ENCODE measurements at regions not wholly inside any gene's neighbourhood (a gene's known extent, or its start where the extent isn't known, plus 50 kb on each side); places are given as distances from the start of the nearest gene placed in this dataset.
"Not testable (repeated sequence)": the region's sequence is repeated elsewhere in the genome, so short reads cannot be mapped to it uniquely, and the experiment has no call there.

DNA sequence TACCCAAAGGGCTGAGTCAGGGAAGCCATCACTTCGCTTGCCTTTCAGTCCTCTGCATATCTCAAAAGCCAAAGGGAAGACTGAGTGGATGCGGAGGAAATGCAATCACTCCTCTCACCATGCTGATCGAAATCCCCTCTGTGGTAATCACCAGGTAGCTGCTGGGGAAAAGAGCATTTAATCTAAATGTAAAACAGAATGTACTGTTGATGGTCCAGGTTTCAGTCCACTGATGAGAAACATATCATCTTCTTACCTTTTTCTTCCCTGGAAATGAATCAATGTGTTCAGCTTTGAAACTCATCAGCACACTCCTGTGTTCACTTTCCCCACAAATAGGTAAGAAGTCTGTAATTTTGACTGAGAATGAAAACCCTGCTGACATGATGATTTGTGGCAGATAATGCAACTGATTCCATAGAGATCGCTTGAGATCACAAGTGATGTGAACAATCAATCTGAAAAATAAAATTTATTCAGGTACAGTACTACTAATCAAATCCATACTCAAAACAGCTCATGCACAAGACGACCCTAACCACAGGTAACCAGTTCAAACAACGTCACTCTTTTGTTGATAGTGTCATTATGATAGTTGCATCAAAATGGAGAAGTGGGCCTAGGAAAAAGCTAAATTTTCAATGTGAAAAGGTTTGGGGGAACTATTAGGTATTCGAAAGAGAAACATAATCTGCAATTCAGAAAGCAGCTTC, 454.0 kb upstream of the RGMB start:
- CTCF ChIA-PET: no interaction called here
- POLR2A ChIA-PET: no interaction called here

GRCh38 chr5:98320343-98320742, 453.1 kb upstream of the RGMB start:
- ChIA-PET POLR2A (no interaction called here), CTCF (no interaction called here)

DNA sequence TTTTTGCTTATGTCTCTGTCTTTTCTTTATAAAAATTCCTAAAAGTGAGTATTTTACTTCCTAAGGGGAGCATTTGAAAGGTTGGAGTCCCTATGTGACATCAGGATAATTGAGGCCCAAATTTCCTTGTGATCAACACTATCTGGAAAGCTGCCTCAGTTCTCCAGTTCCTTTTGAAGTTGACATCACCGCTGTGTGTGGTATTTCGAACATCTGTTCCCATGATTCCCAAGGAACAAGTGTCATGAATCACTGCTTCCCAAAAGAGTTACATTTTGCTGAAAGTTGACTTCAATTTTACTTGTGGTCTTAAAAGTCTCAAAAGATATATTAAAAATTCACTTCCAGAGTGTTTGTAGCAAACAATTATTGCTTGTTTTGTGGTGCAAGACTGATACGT, 452.1 kb upstream of the RGMB start:
- ChIA-PET CTCF (no interaction called here), POLR2A (no interaction called here)

DNA sequence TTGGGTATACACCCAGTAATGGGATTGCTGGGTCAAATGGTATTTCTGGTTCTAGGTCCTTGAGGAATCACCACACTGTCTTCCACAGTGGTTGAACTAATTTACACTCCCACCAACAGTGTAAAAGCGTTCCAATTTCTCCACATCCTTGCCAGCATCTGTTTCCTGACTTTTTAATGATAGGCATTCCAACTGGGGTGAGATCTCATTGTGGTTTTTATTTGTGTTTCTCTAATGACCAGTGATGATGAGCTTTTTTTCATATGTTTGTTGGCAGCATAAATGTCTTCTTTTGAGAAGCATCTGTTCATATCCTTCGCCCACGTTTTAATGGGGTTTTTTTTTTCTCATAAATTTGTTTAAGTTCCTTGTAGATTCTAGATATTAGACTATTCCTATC, 448.3 kb upstream of the RGMB start:
- CTCF ChIA-PET, POLR2A ChIA-PET: not testable (repeated sequence)

DNA sequence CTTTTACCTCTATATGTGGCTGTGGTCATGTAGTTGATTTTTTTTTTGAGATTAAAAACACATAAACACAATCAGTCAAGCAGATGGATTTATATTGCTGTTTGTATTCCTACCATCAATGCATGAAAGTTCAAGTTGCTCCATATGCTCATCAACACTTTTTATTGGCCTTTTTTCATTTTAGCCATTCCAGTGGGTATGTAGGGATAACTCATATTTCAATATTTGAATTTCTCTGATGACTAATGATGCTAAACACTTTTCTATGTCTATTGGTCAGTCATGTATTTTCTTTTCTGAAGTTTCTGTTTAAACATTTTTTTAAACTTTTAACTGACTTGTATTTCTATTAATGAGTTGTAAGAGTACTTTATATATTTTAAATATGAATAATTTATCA, 445.4 kb upstream of the RGMB start:
- CTCF ChIA-PET: no interaction called here

DNA sequence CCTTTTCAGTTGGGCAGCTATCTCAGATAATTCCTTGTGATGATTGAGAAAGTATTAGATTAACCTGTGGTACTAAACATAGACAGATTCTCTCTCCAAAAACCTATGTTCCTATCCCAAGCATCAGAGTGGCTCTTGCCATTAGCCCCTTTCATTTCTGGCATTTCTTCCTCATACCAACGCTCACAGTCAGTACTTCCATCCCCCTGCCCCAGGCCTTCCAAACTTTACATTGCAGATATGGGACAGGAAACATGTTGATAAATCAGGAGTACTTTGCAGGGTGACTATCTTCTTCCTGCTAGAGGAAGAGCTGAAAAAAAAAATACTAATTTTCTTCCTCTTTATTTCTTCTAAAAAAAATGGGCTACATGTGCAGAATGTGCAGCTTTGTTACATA, 442.6 kb upstream of the RGMB start:
- ChIA-PET POLR2A (no interaction called here), CTCF (no interaction called here)

More for the DNA sequence above, 445.4 kb upstream of the RGMB start:
- POLR2A ChIA-PET: no interaction called here

GRCh38 chr5:98333921-98334320, 439.5 kb upstream of the RGMB start:
- POLR2A ChIA-PET: no interaction called here
- CTCF ChIA-PET: no interaction called here

DNA sequence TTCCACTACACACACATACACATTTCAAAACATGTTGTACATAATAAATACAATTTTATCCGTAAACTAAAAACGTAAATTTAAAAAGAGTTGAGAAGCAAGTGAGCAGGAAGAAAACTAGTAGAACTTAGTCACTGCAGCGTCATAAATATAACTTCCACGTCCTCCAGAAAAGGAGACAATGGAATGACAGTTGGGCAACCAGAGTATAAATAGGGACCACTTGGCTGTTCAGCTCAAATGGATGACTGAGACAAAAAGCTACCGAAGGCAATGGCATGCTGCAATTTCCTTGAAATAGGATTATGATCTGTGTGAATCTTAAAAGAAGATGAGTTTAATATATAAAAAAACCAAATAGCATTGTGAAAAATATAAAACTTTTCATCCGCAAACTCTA, 438.5 kb upstream of the RGMB start:
- CTCF ChIA-PET: no interaction called here
- POLR2A ChIA-PET: no interaction called here

- CTCF ChIA-PET: no interaction called here
- POLR2A ChIA-PET: no interaction called here
Measured at GRCh38 chr5:98339141-98339848, 434.2 kb upstream of the RGMB start.

- POLR2A ChIA-PET: no interaction called here
- CTCF ChIA-PET: no interaction called here
Measured at GRCh38 chr5:98341038-98342032, 432.1 kb upstream of the RGMB start.

GRCh38 chr5:98342958-98343660, 430.4 kb upstream of the RGMB start:
- POLR2A ChIA-PET: not testable (repeated sequence)

GRCh38 chr5:98349251-98349989, 424.0 kb upstream of the RGMB start:
- ChIA-PET POLR2A (no interaction called here), CTCF (no interaction called here)

More at GRCh38 chr5:98342958-98343660, 430.4 kb upstream of the RGMB start:
- CTCF ChIA-PET: not testable (repeated sequence)

DNA sequence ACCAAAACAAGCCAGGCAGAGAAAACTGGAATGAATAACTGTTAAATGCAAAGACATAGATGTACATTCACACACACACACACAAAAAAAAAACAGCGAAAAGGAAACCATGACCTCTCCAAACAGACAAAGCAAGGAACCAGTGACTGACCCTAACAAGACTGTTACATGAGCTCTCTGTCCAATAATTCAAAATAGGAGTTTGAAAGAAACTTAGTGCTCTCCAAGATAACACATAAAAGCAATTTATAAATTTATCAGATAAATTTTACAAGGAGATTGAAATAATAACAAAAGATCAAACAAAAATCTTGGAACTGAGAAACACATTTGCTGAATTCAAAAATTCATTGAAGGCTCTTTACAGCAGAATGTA, 423.5 kb upstream of the RGMB start:
- CTCF ChIA-PET: no interaction called here
- POLR2A ChIA-PET: no interaction called here

DNA sequence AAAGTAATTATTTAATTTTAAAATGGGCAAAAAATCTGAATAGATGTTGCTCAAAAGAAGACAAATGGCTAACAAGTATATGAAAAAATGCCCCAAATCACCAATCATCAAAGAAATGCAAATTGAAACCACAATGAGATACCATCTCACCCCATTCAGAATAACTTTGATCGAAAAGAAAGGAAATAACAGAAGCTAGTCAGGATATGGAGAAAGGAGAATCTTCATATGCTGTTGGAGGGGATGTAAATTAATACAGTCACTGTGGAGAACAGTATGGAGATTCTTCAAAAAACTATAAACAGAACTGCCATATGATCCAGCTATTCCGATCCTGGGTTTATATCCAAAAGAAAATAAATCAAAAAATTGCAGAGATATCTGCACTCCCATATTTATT, 418.5 kb upstream of the RGMB start:
- CTCF ChIA-PET: no interaction called here

GRCh38 chr5:98360548-98360947, 412.9 kb upstream of the RGMB start:
- ChIA-PET CTCF (no interaction called here), POLR2A (no interaction called here)

More for the DNA sequence above, 418.5 kb upstream of the RGMB start:
- POLR2A ChIA-PET: no interaction called here

DNA sequence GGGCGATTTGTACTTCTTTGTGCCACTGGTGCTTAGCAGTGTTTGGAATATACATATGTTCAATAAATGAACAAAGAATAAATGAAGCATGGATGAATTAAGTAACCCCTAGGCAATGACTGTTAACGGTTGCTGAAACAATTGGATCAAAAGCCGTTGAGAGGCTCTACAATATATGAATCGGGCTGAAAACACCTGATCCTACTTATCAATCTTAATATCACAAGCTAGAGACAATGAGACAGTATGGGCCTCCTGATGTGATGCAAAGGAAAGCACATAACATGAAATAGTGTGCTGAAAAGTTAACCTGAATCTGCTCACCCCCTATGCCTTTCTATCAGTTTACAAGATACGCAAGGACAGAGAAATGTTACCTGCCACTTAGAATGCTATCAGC, 410.3 kb upstream of the RGMB start:
- ChIA-PET POLR2A (no interaction called here), CTCF (no interaction called here)

- CTCF ChIA-PET: no interaction called here
- POLR2A ChIA-PET: no interaction called here
Measured at GRCh38 chr5:98364549-98364948, 408.9 kb upstream of the RGMB start.

- CTCF ChIA-PET: no interaction called here
- POLR2A ChIA-PET: no interaction called here
Measured at GRCh38 chr5:98365126-98365525, 408.3 kb upstream of the RGMB start.

DNA sequence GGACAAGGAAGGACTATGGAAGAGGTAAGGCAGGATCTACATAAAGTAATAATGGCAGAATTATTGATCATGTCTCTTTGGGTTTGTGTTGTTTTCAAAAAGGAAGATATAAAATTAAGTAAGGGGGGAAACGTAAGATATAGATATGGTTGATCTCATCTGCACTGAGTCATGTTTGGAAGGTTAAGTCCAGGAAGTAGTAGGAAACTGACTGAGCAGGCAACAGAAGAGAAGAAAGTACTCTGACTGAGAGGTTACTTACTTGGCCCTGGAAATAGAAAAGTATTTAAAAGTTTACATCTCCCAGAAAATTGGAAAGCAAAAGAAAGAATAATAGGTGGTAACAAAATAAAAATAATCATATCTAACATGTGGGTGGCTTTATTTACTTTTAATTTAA, 405.3 kb upstream of the RGMB start:
- POLR2A ChIA-PET: no interaction called here
- CTCF ChIA-PET: no interaction called here

DNA sequence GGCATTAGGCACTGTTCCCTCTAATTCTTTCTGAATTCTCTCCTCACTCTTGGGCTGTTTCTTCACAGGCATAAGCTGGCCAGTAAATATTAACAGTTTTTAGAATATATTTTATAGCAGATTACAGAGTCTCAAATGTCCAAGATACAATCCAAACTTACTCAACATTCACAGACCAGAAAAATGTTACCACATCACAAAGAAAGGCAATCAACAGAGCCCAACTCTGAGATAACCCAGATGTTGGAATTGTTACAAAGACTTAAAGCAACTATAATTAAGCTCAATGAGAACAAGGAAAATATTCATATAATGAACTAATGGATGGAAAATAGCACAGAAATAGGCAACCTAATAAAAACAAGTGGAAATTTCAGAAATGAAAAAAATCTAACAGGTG, 401.1 kb upstream of the RGMB start:
- POLR2A ChIA-PET: no interaction called here
- CTCF ChIA-PET: no interaction called here

Measured in activated CD8-positive, alpha-beta memory T cell treated with anti-CD3 and anti-CD28 coated beads for 36 hours (primary cell).